BE2C (cell line): ENCODE measurements at regions not wholly inside any gene's neighbourhood (a gene's known extent, or its start where the extent isn't known, plus 50 kb on each side); places are given as distances from the start of the nearest gene placed in this dataset.
"Not testable (repeated sequence)": the region's sequence is repeated elsewhere in the genome, so short reads cannot be mapped to it uniquely, and the experiment has no call there.

ENCODE experiments used
- DNase-seq: peaks from one replicate; pipeline ENCODE4 v3.0.0-alpha.2; 2020
- H3K27me3 ChIP-seq: fragments of 250-450 bp; sonication (Bioruptor Pico); 2 replicates; pipeline ENCODE4 v1.5.1; 2020; ENCODE audit warnings: mild to moderate bottlenecking
- H3K36me3 ChIP-seq: fragments of 250-450 bp; sonication (Bioruptor Pico); 2 replicates; pipeline ENCODE4 v1.5.1; 2020; ENCODE audit warnings: mild to moderate bottlenecking
- H3K4me1 ChIP-seq: fragments of 250-450 bp; sonication (Bioruptor Pico); 2 replicates; pipeline ENCODE4 v1.5.1; 2020
- H3K4me3 ChIP-seq: 2 replicates; pipeline ENCODE4 v1.5.1; 2011; ENCODE audit warnings: low read depth, low read length
- H3K9me3 ChIP-seq: fragments of 250-450 bp; sonication (Bioruptor Pico); 2 replicates; pipeline ENCODE4 v1.5.1; 2020
- CTCF ChIP-seq: IDR thresholded peaks from 2 replicates; pipeline ENCODE4 v1.5.1; 2012; ENCODE audit warnings: mild to moderate bottlenecking, low read depth, low read length

- no peak for TF ChIP-seq CTCF
- H3K4me1 ChIP-seq = no peaks in the 10 kb centered on the region
- DNase-seq = no peak
- no peaks in the 10 kb centered on the region for H3K9me3 ChIP-seq
- H3K27me3 ChIP-seq = no peaks in the 10 kb centered on the region; the same call in 1 of the 2 replicates
- no peaks in the 10 kb centered on the region for H3K36me3 ChIP-seq
- no peak overlapping the region for H3K4me3 ChIP-seq
Observed at GRCh38 chr14:66272221-66272620, 213.9 kb upstream of the CCDC196 start.

GRCh38 chr14:66273261-66273832, 212.8 kb upstream of the CCDC196 start:
- Histone ChIP-seq H3K27me3 (no peaks in the 10 kb centered on the region; the same call in 1 of the 2 replicates), H3K4me3 (no peak overlapping the region), H3K4me1 (no peaks in the 10 kb centered on the region), H3K36me3 (no peaks in the 10 kb centered on the region), H3K9me3 (no peaks in the 10 kb centered on the region)
- TF ChIP-seq CTCF = no peak
- no peak for DNase-seq

GRCh38 chr14:66278418-66278817, 207.8 kb upstream of the CCDC196 start:
- not testable (repeated sequence) for H3K9me3 ChIP-seq, H3K4me3 ChIP-seq, H3K4me1 ChIP-seq, H3K36me3 ChIP-seq, H3K27me3 ChIP-seq, DNase-seq

- H3K4me1 ChIP-seq = no peaks in the 10 kb centered on the region
- no peaks in the 10 kb centered on the region for H3K9me3 ChIP-seq
- TF ChIP-seq CTCF = no peak
- H3K27me3 ChIP-seq = no peaks in the 10 kb centered on the region
- no peaks in the 10 kb centered on the region for H3K36me3 ChIP-seq
- H3K4me3 ChIP-seq = no peak overlapping the region
- DNase-seq = no peak
Observed at GRCh38 chr14:66281036-66281776, 205.0 kb upstream of the CCDC196 start.

- no peaks in the 10 kb centered on the region for H3K36me3 ChIP-seq
- no peaks in the 10 kb centered on the region; the same call in 1 of the 2 replicates for H3K27me3 ChIP-seq
- H3K9me3 ChIP-seq = no peaks in the 10 kb centered on the region
- H3K4me1 ChIP-seq = no peaks in the 10 kb centered on the region
- TF ChIP-seq CTCF = no peak
- no peak overlapping the region for H3K4me3 ChIP-seq
- no peak for DNase-seq
Observed at GRCh38 chr14:66284346-66284745, 201.8 kb upstream of the CCDC196 start.

GRCh38 chr14:66288511-66288910, 197.7 kb upstream of the CCDC196 start:
- DNase-seq = no peak
- Histone ChIP-seq H3K36me3 (no peaks in the 10 kb centered on the region), H3K9me3 (no peaks in the 10 kb centered on the region; the same call in 1 of the 2 replicates), H3K27me3 (peaks cover 5% of the 10 kb centered on the region; the same call in 1 of the 2 replicates), H3K4me3 (no peak overlapping the region), H3K4me1 (no peaks in the 10 kb centered on the region)
- no peak for TF ChIP-seq CTCF
